Cardiac muscle cell (in vitro differentiated cells and primary cell): ENCODE measurements at regions not wholly inside any gene's neighbourhood (a gene's known extent, or its start where the extent isn't known, plus 50 kb on each side); places are given as distances from the start of the nearest gene placed in this dataset.
A peak's percentile ranks its signal among the peaks of the same experiment; 100 is the strongest.

Source experiments
- DNase-seq, 2 donors: peaks; one replicate each; pipeline versions ENCODE4 v3.0.0 to v3.0.0-alpha.2; 2010 to 2017; ENCODE audit warnings: low read depth in 1 of 2, low spot score in 1 of 2
- H3K27ac ChIP-seq: fragments of 200-600 bp; sonication (generic); 2 replicates; pipeline ENCODE4 v1.5.1; 2016
- H3K27me3 ChIP-seq: fragments of 200-600 bp; sonication (generic); 2 replicates; pipeline ENCODE4 v1.6.0; 2016; ENCODE audit warnings: control low read depth
- H3K36me3 ChIP-seq: fragments of 200-600 bp; sonication (generic); 2 replicates; pipeline ENCODE4 v1.5.1; 2016; ENCODE audit warnings: control low read depth
- H3K4me1 ChIP-seq: fragments of 200-600 bp; sonication (generic); 2 replicates; pipeline ENCODE4 v1.8.1; 2017; ENCODE audit warnings: low read depth, mild to moderate bottlenecking, mixed run types
- H3K4me3 ChIP-seq: fragments of 200-600 bp; sonication (generic); 2 replicates; pipeline ENCODE4 v1.5.1; 2016; ENCODE audit warnings: mild to moderate bottlenecking
- H3K9me3 ChIP-seq: fragments of 200-600 bp; sonication (generic); 2 replicates; pipeline ENCODE4 v1.5.1; 2017; ENCODE audit warnings: low read depth, mild to moderate bottlenecking, control low read depth
- CTCF ChIP-seq: IDR thresholded peaks from 2 replicates; pipeline ENCODE4 v1.5.1; 2012; ENCODE audit warnings: low read depth, mild to moderate bottlenecking, low read length

GRCh38 chr11:112606656-112607055 is 346.0 kb upstream of the PLET1 start:
- Histone ChIP-seq H3K27me3 (no peaks in the 10 kb centered on the region), H3K9me3 (no peaks in the 10 kb centered on the region), H3K4me1 (peaks cover 4% of the 10 kb centered on the region), H3K36me3 (no peaks in the 10 kb centered on the region), H3K27ac (no peak overlapping the region), H3K4me3 (no peak overlapping the region)
- no peak for DNase-seq
- no peak for TF ChIP-seq CTCF

- Histone ChIP-seq H3K9me3 (no peaks in the 10 kb centered on the region), H3K4me1 (peaks cover 9% of the 10 kb centered on the region), H3K36me3 (no peaks in the 10 kb centered on the region), H3K27ac (no peak overlapping the region), H3K27me3 (no peaks in the 10 kb centered on the region), H3K4me3 (no peak overlapping the region)
- TF ChIP-seq CTCF: no peak
- DNase-seq: no peak
Measured at GRCh38 chr11:112608509-112608908, 347.8 kb upstream of the PLET1 start.

GRCh38 chr11:112610494-112610893 is 349.8 kb upstream of the PLET1 start:
- Histone ChIP-seq H3K4me3 (no peak overlapping the region), H3K27ac (no peak overlapping the region), H3K4me1 (peaks cover 9% of the 10 kb centered on the region), H3K36me3 (no peaks in the 10 kb centered on the region), H3K27me3 (no peaks in the 10 kb centered on the region), H3K9me3 (no peaks in the 10 kb centered on the region)
- TF ChIP-seq CTCF: no peak
- DNase-seq: no peak

- H3K27ac ChIP-seq: no peak overlapping the region
- H3K27me3 ChIP-seq: no peaks in the 10 kb centered on the region
- no peaks in the 10 kb centered on the region for H3K36me3 ChIP-seq
- H3K4me1 ChIP-seq: peaks cover 9% of the 10 kb centered on the region
- no peak overlapping the region for H3K4me3 ChIP-seq
- TF ChIP-seq CTCF: no peak
- peak in 1 of 2 donors; percentile 22 for DNase-seq
- H3K9me3 ChIP-seq: no peaks in the 10 kb centered on the region
Measured at GRCh38 chr11:112610996-112611750, 350.0 kb upstream of the NCAM1 start.

GRCh38 chr11:112611771-112612170 is 349.4 kb upstream of the NCAM1 start:
- peaks cover 9% of the 10 kb centered on the region for H3K4me1 ChIP-seq
- H3K36me3 ChIP-seq: no peaks in the 10 kb centered on the region
- no peak overlapping the region for H3K27ac ChIP-seq
- no peak overlapping the region for H3K4me3 ChIP-seq
- no peaks in the 10 kb centered on the region for H3K9me3 ChIP-seq
- no peaks in the 10 kb centered on the region for H3K27me3 ChIP-seq
- DNase-seq: no peak
- no peak for TF ChIP-seq CTCF
